GM19328 (cell line): ENCODE measurements at regions not wholly inside any gene's neighbourhood (a gene's known extent, or its start where the extent isn't known, plus 50 kb on each side); places are given as distances from the start of the nearest gene placed in this dataset.
A peak's percentile ranks its signal among the peaks of the same experiment; 100 is the strongest.
"Not testable (repeated sequence)": the region's sequence is repeated elsewhere in the genome, so short reads cannot be mapped to it uniquely, and the experiment has no call there.

Experiments
- ATAC-seq: cut with Tn5 transposase; IDR thresholded peaks from one replicate; pipeline ENCODE4 v1.9.1; 2021; ENCODE audit warnings: mild to moderate bottlenecking, moderate library complexity; ENCODE audit not compliant: unreplicated experiment

DNA sequence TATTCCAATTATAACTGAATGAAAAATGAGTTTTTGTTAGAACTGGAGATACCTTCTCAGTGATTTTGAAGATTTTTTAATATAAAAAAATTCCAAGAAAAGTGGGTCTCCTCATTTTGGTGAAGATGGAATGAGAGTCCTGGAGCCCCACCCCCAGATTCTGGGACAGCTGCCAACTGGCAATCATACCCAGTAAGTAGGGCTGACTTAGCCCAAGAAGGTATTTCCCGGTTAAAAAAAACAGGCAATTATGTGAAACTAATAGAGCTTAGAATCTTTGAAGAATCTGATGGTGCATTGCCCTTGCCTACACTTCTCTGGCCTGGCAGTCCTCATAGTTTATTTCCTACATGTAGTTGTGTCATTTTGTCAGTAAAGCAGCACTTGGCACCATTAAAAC is 52.8 kb upstream of the VWDE start:
- no peak for ATAC-seq

DNA sequence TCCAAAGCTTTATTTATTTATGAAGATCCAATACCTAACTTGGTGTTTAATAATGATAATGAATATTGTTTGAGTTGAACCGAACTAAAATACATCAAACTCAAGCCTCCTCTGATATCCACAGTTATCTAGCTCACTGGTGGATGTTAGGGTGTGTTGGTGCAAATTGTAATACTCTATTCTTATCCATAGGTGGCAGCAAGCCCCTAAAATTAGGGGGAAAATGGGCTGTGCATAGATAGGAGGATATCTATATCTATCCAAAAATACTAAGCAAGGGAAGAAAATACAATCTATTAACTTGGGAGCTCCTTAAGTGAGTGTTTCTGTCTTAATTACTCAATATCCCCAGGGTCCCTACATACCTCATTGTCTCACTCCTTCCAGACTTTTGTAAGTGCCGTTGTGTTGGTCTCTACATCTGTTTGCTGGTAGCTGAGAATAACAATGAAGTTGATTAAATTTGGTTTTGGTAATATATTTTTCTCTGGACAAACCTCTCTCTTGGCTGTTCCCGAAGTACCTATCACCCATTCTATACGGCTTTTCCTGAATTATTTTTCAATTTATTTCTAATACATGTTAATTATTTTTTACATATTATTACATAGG is 55.0 kb upstream of the VWDE start:
- ATAC-seq = peak; percentile 97

DNA sequence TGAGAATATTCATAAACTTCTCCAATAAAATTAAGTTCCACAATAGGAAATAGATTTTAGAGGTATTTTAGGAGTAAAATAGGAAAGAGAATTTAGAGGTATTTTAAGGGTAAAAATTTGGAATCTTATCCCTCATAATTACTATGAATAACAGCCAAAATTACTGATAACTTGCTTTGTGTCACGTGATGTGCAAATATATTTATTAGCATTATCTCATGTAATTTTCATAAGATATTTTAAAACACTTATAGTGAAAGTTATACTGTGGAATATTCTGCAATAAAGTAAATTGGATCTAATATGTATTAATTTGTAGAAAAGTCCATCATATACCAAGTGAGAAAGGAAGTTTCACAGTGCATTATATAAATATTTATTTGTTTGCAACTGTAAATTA is 64.2 kb upstream of the VWDE start:
- no peak for ATAC-seq

- ATAC-seq = no peak
These were observed 65.9 kb upstream of the VWDE start for GRCh38 chr7:12469568-12469967.

DNA sequence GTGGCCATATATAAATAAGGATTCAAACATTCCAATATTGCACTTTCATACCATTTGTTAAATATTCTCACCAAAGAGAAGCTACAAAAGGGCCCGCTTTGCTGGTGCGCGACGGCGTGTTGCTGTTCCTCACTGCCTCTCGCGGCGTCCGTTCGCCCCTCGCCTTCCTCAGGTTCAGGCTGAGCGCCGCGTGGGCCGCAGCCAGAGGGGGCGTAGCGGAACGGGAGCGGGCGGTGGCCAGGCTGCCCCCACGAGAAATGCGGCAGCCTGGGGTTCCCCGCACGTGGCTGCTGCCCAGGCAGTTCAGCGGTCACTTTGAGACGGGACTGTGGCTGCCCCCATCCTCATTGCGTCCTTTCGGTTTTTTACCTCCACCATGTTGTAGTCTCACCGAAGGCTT is 67.3 kb upstream of the VWDE start:
- no peak for ATAC-seq

GRCh38 chr7:12474035-12474434 is 70.4 kb upstream of the VWDE start:
- ATAC-seq = no peak

GRCh38 chr7:12475362-12476063 is 71.8 kb upstream of the VWDE start:
- ATAC-seq = no peak

DNA sequence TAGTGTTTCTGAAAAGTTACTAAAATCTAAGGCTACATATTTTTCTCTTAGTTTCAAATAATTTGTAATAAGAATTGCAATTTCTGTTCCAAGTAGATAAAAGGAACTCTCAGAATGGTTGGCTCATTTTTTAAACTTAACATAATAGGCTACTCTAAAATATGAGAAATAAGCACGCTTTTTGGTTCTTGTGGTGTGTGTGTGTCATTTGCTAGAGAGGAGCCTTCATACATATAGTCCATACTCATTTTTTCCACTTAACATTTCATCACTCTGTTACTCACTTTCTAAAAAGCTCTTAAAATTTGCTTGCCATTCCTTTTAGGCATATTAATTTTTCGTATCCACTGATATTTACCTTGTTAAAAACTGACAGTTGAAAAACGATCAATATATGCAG is 74.0 kb upstream of the VWDE start:
- ATAC-seq = no peak

DNA sequence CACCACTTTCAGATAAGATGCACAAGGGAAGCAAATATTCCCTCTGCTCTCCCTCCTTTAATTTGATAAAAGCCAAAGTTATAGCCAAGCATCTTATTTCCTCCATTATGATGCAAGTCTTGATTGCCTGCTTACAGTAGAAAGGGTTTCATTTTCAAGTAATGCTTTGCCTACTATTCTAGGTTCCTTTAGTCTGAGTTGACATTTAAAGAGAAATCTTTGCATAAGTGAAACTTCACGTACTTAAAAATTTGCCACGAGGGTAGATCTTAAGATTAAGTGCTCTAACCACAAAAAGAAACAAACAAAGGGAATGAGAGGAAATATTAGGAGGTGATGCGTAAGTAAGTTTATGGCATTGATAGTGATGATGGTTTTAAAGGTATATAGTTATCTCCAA is 78.1 kb upstream of the VWDE start:
- peak; percentile 79 for ATAC-seq

DNA sequence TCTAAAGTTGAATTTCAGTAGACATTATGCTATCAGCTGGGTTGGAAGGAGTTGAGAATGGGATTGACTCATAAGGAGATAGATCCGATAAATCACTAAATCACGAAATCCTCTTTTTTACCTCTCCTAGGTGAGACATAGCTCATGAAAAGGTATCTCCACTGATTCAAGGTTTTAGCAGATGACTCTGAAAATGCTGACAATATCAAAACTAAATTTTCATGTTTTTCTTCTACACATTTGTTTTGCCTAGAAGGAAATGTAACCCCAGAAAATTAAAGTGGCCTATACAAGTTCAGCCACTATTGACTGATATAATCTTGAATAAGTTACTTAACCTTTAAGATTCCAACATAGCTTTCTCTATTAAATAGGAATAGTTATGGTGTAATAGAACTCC is 82.2 kb upstream of the VWDE start:
- no peak for ATAC-seq

DNA sequence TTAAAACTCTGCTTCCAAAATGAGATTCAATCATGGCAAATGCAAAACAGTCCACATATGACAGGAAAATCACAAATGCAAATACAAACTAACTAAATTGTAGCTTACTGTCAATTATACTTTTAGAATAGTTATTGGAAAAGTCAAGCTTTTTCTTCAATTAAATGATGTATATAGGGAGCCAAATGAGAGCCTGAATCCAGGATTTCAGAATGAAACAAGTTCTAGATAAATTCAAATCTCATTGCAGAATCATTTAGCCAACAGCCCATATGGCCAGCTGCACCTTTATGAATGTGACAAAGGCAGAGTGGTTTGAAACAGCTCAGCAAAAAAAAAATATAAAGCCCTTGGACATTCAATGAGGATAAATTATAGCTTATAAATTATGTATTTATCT is 82.2 kb upstream of the SCIN start:
- ATAC-seq = no peak

DNA sequence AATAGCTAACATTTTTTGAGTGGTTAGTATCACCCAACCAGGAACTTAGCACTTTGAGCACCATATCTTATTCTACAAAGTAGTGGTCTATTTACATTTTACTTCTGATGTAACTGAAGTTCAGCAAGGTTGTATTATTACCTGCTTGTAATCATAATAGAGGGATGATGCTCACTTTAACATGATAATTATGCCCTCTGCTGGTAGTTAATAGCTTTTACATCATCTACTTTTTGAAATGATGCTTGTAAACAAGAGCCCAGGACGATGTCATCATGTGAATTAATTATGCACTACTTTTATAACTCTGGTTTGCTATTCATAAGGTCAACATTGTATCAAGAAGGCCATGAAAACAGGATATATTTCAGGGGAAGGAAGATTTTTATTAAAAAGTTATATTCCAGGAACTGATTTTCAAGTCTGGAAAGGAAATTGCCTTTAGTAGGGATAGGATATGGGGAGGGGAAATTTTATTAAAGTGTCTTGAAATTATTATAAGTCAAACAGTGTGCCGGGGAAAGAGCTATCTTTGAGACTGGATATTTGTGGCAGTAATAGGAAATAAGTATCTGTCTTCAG is 80.3 kb upstream of the SCIN start:
- no peak for ATAC-seq

GRCh38 chr7:12490940-12491339 is 79.6 kb upstream of the SCIN start:
- ATAC-seq = no peak

DNA sequence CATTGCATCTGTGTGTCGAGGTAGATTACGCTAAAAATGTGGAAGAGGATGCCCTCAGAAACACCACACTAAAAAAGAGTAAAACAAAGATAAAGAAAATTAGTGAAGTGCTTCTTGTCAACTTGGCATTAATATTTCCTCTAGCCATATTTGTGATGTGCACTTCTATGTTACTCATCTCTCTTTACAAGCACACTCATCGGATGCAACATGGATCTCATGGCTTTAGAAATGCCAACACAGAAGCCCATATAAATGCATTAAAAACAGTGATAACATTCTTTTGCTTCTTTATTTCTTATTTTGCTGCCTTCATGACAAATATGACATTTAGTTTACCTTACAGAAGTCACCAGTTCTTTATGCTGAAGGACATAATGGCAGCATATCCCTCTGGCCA is 79.0 kb upstream of the SCIN start:
- no peak for ATAC-seq

DNA sequence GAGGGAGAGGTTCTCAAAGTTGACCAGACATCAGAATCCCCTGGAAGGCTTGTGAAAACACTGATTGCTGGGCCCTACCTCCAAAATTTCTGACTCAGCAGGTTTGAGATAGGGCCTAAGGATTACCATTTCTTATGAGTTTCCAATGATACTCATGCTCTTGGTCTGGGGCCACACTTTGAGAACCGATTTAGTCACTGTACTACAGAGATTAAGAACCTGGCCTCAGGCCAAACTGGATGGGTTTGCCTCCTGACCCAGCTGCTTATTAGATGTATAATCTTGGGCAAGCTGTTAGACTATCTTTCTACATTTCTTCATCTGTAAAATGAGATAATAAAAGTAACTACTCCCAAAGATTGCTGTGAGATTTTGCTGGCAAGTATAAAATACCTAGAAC is 77.1 kb upstream of the SCIN start:
- ATAC-seq = no peak

GRCh38 chr7:12493863-12494686 is 76.4 kb upstream of the SCIN start:
- no peak for ATAC-seq

GRCh38 chr7:12494687-12495024 is 75.9 kb upstream of the SCIN start:
- no peak for ATAC-seq

GRCh38 chr7:12496901-12497674 is 73.4 kb upstream of the SCIN start:
- ATAC-seq = not testable (repeated sequence)

- no peak for ATAC-seq
These were observed 66.4 kb upstream of the SCIN start for GRCh38 chr7:12504149-12504548.

DNA sequence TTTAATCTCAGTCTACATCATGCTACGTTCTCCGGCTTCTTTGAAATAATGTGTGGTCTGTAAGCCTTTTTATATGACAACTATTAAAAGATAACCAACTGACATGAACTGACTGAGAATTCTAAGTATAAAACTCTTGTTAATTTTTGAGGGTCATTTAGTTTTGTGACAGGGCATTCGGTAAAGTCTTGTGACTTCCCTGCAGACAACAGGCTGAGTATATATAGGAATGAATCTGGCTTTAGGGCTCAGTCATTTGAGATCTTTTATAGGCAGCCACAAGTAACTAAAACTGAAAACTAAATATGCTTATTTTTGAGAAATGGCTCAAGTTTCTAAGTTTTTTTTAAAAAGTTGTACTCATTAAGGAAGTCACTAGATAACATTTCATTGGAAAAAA is 62.5 kb upstream of the SCIN start:
- ATAC-seq = no peak

DNA sequence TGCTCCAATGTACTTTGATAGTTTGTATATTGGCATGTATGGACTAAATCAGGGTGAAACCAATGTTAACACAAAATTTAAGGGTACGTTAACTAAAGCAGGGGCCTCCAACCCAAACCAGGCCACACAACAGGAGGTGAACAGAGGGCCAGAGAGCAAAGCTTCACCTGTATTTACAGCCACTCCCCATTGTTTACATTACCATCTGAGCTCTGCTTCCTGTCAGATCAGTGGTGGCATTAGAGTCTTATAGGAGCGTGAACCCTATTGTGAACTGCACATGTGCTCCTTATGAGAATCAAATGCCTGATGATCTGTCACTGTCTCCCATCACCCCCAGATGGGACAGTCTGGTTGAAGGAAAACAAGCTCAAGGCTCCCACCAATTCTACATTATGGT is 62.0 kb upstream of the SCIN start:
- ATAC-seq = no peak
